C4-2B (cell line): ENCODE measurements at regions not wholly inside any gene's neighbourhood (a gene's known extent, or its start where the extent isn't known, plus 50 kb on each side); places are given as distances from the start of the nearest gene placed in this dataset.

Experiments used
- CTCF ChIP-seq: fragments of 450-650 bp; conservative IDR thresholded peaks from 2 replicates; pipeline ENCODE4 v1.5.1; 2017; ENCODE audit warnings: mild to moderate bottlenecking
- ZFX ChIP-seq: fragments of 450-650 bp; IDR thresholded peaks from 2 replicates; pipeline ENCODE4 v1.6.1; 2017

DNA sequence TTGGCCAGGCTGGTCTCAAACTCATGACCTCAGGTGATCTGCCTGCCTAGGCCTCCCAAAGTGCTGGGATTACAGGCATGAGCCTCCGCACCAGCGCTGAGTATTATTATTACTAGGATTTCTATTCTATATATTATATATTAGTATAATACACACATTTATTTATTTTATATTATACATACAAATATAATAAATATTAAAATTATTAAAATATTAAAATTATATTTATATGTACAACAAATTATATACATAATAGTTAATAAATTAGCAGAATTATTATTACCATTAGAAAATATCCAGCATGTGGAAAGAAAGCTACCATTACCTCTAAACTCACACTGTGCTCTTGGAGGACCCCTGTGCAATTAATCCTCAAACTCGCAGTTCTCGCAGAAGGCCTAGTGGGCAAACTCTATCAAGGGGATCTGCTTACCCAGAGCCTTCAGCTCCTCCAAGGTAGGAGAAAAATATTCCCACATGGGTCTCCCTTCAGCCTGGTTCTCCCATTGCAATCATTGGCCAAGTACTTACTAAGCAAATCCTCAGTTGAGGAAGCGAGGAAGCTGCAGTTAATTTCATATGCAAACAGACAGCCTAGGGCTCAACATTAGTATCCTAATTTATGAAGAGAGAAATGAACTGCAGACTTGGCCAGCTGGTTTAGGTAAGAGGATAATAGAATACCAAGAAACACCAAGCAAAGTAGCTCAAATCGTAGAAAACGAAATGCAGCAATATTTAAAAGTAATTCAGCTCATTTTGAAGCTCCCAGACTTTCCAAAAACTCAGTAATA is 241.4 kb upstream of the IRX5 start:
- TF ChIP-seq CTCF = no peak
- TF ChIP-seq ZFX = no peak
